ENCODE measurements at regions not wholly inside any gene's neighbourhood (a gene's known extent, or its start where the extent isn't known, plus 50 kb on each side); places are given as distances from the start of the nearest gene placed in this dataset.

DNA sequence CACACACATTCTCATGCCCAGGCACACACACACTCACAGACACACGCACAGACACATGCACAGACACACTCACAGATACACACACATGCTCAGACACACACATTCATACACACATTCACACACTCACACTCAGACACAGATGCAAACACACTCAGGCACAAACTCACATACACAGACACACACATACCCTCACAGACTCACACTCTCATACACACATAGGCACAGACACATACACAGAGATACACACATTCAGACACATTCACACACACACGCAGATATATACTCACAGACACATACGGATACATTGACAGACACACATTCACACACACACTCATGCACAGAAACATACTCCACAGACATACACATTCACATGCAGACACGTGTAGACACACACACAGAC, 89.6 kb downstream of the RBFOX3 start:
- no peak for DNase-seq (ENCODE audit: low read depth)

DNA sequence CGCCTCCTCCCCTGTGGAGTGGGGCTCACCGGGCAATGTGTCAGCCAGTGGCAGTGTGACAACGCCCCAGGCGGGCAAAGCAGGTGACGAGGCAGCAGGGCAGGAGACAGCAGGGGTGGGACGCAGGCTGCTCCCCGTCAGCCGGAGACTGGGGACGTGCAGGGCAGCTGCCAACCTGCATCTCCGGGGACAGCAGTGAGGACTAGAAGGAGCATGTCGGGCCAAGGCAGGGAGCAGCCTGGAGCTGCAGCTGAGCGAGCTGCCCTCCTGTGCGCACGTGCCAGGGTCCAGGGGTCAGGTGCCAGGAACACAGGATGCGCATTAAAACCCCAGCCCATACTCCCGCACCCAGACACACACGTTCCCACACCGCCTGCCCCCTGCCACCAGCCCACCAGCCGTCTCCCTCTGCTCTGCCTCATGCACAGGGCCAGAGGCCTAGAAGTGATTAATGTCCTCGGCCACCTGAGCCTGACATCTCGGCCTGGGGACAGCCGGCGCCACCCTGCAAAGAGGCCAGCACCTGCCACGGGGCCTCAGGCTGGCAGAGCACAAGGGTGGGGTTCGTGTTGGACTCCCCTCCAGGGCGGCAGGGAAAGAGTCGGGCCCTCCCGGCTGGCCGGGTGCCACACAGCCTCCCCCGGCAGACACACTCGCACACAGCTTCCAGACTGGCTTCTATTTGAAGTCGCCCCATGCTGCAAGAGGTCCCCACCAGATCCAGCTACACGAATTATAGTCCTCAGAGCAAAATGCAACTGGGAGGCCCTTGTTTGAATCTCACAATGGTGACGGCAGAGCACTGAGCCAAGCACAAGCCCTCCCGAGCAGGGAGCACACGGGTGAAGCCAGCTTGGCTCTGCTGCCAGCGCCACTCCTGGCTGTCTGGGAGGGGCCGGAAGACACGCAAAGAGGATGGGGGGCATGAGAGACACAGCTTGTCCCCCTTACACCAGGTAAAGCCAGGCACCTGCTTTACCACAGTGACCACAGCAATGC, 90.4 kb downstream of the RBFOX3 start:
- DNase-seq (ENCODE audit: low read depth) = no peak

DNA sequence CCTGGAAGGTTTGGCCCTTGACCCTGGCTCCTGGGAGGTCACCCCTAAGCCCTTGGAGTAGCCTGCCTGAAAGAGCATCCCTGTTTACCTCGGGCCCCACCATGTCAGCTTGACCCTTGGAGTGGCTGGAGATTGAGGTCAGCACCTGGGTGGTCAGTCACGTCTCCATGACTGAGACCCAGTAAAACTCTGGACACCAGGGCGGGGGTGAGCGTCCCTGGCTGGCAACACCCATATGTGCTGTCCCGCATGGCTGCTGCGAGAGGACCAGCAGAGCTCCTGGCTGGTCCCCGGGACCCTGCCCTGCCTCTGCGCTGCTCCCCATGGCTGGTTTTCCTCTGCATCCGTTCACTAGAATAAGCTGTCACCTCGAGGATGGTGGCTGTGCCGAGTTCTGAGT, 91.2 kb downstream of the RBFOX3 start:
- DNase-seq (ENCODE audit: low read depth) = no peak

DNA sequence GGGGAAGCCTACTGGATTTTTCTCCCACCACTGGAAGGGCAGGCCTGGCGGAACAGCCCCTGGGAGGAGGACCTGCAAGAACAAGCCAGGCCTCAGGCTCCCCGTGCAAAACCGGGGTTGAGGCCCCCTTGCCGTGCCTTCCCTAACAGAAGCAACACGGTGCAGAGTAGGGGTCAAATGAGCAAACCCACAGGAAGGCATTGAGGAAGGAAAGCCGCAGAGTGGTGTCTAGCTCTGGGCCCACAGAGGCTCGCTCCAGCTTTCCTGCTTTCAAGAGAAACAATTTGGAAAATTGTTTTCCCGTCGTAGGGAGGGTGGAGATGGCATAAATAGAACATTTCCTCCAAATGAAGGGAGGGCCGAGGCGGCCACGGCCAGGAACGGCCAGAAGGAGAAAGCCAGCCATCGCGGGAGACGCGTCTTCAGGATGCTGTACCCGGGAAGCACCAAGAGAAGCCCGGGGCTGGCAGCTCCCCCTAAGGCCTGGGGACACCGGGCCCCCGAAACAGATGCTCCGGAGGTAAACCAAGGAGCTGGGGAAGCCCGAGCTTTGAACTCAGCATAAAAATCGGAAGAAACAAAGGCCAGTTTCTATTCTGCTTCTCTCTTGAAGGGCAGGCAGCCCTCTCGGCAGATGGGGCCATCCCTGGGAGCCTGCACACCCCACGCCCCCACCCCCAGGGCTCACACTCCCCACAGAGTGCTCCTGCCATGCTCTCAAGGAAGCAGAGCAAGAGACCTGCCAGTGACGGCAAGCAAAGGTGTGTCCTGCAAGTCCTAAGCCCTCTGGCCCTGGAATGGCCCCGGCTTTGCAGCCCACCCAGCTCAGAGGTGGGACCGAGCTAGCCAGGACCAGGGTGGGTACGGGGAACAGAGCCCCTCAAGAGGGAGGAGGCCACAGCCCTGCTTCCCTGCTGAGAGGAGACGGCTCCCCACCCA, 92.0 kb downstream of the RBFOX3 start:
- no peak for DNase-seq (ENCODE audit: low read depth)

DNA sequence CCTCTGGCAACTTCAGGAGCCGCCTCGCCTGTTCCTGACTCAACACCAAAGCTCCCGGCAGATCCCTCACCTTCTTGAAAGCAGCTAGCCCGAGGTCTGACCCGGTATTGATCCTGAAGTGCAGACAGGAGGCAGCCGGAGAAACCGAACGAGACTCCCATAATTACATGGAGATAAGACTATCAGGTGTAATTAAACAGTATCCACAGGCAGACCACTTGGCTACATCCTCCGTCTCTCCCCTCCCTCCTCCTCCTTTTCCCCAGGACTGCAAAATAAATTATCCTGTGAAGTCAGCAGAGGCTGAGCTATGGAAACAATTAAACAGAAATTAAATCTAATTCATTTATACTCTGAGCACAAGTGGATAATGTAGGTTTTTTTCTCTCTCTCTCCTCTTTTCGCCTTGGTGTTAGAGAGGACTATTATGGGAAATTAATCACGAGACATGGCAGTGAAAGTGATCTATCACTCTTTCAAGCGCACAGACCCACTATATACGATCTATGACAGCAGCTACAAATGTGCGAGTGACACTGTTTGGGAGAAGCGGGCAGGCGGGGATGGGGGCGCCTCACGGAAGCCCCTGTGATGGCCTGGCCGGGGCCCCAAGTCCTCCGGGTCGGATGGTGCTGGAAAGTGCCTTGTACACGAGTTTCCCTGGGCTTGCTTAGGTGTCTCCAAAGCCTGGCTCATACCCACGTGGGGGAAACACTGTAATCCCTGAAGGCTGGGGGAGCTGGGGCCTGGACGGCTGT, 92.8 kb downstream of the RBFOX3 start:
- no peak for DNase-seq (ENCODE audit: low read depth)

DNA sequence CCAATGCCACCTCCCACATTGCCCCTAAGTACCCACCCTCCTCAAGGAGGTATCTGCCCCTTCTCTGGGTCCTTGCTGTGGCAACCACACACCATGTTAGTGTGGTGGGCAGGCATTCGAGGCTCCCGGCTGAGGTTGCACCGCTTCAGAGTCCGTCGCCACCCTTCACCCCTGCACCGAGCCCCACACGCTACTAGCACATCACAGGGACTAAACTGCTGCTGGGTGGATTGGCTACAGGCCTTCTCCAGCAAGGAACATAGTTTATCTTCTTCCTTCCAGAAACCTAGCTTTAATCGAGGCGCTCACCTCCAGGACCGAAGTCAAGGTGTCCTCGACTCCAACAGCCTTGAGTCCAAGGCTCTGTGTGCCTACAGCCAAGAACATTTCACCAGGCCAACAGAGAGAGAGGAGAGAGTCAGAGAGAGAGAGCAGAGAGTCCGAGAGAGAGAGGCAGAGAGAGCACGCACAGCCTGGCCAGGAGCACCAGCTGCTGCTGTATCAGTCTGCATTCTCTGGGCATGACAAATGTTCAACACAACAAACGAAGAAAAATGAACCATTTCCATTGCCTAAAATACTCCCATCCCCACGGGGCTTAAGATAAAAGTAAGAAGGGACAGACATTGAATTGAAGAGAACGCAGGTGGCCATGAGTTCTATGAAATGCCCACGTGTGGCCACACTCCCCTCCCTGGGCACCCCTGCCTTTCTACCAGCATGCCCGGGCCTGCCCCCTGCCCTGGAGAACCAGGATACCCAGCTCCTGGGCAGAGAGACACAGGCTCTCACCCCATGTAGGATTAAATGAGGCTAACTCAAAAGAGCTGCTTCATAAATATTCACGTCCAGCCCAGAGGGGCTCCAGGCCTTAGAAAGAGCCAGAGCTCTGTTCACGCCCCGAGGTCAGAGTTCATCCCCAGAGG, 94.9 kb downstream of the RBFOX3 start:
- DNase-seq (ENCODE audit: low read depth) = no peak

DNA sequence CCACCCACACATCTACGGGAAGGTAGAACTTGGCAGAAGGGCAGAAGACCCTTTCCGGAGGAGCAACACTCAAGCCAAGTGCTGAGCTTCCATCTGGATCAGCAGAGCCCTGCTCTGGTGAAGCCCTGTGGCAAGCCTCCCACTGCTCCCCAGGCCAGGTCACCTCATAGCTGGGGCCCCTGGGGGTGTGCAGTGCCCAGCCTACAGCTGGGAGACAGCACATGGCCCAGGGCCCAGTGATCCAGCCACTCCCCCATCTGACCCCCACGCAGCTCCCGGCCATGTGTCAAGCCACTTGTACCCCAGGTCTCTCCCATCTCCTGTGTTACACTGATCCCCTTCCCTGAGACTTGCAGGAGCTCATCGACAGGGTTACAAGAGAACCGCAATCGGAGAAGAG, 95.7 kb downstream of the RBFOX3 start:
- DNase-seq (ENCODE audit: low read depth) = no peak

DNA sequence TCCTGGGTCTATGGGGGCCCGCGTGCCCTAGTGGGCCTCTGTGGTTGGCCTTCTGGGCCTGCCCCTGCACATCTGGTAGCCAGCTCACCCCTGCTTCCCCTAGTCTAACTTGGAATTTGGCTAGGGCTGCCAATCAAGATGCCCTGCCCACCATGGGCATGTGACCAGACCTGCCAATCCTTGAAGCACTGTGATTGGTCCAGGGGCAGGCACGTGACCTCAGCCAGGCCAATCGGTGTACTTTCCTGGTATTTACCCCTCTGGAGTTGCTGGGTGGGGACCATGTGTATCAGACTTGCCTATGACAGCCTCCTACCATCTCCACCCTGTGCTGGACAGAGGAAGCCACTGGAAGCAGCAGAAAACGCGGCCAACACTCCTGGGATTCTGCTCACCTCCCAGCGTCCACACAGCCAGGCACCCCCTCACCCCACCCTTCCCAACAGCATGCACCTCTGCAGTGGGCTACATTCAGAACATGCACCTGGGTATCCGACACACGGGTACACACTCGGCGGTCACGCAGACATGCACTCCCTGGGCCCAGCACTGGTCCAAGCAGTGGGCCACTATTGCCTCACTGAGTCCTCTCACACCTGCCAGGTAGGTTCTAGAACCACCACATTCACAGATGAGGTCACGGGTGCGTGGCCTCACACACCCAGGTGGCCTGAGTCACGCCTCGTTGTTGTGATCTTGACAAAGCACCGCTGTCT, 96.9 kb downstream of the RBFOX3 start:
- no peak for DNase-seq (ENCODE audit: low read depth)

DNA sequence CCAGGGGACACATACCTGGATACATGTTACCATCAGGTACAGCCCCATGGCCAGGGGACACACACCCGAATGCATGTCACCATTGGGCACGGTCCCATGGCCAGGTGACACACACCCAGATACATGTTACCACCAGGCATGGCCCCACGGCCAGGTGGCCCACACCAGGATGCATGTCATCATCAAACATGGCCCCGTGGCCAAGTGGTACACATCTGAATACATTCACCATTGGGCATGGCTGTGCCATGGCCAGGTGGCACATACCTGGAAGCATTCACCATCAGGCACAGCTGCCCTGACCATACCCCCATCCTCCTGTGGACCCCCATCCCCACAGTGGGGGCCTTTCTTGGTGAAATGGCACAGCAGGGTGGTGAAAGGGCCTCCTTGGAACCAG, 97.6 kb downstream of the RBFOX3 start:
- no peak for DNase-seq (ENCODE audit: low read depth)

DNA sequence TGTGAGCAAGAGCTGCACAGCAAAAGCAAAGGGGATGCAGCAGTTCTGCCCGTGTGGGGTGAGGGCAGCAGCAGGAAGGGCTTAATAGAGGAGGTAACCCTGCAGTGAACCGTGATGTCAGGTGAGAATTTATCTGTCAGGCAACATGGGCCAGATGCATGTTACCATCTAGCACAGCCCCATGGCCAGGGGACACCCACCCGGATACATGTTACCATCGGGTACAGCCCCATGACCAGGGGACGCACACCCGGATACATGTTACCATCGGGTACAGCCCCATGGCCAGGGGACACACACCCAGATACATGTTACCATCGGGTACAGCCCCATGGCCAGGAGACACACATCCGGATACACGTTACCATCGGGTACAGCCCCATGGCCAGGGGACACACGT, 99.4 kb downstream of the RBFOX3 start:
- no peak for DNase-seq (ENCODE audit: low read depth)

DNA sequence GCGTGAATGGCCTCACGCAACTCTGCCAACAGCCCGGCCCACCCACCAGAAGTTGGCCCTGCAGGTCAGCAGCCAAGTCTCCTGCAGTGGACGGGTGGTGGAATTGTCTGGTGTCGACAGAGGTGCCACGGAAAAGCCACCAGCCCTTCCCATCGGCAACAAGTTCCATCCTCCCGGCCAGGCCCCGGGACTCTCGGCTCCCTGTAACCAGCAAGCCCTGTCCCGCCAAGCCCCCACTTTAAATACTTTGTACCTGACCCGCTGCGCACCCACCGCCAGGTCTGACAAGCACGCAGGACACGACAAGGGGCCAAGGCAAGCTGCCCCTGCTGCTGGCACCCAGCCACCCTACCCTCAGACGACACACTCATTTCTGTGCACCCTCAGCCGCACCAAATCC, 100.8 kb downstream of the RBFOX3 start:
- no peak for DNase-seq (ENCODE audit: low read depth)

DNA sequence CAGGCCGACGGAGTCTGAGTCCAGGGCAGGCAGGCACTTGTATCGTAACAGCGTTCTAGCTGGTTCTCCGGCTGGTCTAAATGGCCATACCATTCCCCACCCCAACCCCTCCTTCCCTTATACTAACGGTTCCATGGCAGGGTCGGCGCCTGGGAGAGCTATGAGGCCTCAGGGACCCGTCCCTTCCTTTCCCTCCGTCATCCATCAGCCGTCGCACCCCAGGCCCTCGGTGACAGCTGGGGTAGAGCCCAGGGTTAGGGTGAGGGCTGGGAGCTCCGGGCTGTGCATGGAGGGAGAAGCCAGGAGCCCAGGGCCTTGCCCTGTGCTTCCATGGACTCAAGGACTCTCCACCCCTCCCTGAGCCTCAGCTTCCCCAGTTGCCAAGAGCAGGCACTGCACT, 101.4 kb downstream of the RBFOX3 start:
- no peak for DNase-seq (ENCODE audit: low read depth)

DNA sequence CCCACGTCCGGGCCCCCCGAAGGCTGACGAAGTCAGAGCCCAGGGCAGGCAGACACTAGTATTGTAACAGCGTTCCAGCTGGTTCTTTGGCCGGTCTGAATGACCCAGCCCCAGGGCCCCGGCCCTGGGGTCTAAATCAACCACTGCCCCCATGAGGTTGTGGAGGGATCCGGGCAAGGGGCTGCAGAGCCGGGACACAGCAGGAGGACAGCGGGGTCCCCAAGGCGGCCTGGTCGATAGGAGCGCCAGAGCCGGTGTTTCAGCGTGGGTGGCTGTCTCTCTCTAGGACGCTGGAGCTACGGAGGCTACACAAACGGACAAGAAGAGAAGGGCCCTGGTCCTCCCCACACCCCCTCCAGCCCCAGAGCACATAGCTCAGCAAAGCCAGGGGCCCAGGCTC, 101.8 kb downstream of the RBFOX3 start:
- DNase-seq (ENCODE audit: low read depth) = no peak

DNA sequence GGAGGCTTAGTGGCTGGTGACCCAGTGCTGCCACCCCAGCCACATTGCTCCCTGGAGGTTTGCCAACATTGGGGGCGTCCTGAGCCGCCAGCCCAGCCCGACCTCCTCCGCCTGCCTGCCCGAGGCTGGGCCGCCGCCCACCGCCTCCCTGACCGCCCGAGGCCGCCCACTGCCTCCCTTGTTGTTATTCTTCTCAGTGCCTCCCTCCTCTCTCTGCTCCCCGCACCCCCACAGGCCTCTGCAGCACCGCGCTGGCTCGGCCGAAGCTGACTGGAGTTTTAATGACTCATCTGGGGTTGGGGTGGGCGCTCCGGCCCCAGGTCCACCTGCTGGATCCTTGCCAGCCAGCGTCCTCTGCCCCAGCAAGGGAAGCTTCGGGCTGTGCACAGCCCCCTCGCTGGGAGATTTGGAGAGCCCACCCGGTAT, 102.5 kb downstream of the RBFOX3 start:
- no peak for DNase-seq (ENCODE audit: low read depth)

DNA sequence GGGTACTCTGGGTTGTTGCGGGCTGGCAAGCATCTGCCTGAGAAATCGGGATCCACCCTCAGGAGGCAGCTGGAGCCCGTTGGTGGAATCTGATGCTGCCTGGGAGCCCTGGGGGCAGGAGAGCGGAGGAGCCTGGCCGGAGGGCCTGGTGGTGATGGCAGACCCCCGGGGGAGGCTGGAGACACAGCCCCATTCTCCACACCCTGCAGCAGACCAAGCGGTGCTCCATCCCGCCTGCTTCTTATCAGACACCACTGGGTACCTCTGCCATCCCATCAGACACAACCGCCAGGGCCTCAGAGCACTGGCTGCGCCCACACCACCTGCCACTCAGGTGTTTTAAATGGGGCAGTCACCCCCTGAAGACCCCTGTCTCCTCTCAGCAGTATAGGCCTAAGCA, 103.9 kb downstream of the RBFOX3 start:
- DNase-seq (ENCODE audit: low read depth) = no peak

DNA sequence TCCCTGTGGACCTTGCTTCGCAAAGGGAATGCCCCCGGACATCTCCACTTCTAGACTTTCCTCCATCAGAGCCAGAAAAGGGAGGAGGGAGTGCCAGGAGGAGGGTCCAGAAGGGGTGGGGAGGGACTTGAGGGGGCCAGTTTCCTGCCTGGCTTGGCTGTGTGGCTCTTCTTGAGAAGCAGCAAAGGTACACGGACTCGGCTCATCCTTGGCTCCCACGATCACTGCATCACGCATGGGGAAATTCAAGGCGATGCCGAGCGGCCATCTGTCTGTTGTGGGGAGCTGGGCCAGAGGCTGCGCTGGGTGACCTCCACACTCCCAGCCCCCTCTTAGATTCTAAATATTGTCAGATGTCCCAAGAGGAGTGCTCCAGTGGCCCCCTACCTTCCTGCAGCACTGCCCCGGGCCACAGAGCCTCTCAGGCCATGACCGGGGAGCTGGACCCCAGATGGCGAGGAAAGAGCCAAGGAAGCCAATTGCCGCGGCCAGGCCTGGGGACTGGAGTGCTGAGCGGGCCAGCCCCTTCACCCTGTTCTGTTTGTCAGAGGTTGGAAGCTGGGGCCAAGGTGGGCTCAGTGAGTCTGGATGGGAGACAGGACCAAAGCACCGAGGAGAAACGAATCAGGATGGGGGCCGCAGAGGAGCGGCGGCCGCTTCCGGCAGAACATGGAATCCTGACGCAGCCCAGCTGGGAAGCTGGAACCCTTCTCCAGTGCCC, 104.5 kb downstream of the RBFOX3 start:
- no peak for DNase-seq (ENCODE audit: low read depth)

DNA sequence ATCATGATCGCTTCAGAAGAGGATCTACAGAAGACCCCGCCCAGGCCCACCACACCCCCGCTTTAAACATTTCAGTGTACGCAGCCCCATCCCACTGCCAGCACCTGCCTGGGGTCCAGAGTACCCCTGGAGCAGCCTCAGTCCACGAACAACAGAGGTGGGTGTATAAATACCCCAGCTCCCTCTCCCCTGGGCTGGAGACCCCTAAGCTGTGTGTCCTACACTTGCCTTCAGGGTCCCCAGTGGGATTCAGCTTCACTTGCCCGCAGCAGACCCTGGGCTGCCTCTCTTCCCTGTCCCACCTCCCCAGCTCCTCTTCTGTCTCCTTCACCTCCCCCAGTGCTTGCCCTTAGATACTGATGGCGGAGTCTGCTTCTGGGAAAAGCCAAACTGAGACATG, 105.7 kb downstream of the RBFOX3 start:
- DNase-seq (ENCODE audit: low read depth) = no peak

DNA sequence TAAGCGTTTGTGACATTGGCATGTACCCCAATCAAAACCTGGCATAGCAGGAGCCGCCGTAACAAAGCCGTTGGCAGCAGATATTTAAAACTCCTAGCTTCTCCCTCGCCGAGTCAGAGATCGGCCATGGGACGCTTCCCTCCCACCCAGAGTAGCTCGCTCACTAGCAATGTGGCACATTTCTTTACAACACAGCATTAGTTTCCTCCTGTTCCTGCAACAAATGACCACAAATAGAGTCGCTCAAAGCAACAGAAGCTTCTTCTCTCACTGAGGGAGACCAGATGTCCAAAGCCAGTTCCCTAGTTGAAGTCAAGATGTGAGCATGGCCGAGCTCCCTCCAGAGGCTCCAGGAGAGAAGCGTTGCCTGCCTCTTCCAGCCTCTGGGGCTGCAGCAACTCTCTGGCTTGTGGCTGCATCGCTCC, 106.7 kb downstream of the RBFOX3 start:
- no peak for DNase-seq (ENCODE audit: low read depth)

DNA sequence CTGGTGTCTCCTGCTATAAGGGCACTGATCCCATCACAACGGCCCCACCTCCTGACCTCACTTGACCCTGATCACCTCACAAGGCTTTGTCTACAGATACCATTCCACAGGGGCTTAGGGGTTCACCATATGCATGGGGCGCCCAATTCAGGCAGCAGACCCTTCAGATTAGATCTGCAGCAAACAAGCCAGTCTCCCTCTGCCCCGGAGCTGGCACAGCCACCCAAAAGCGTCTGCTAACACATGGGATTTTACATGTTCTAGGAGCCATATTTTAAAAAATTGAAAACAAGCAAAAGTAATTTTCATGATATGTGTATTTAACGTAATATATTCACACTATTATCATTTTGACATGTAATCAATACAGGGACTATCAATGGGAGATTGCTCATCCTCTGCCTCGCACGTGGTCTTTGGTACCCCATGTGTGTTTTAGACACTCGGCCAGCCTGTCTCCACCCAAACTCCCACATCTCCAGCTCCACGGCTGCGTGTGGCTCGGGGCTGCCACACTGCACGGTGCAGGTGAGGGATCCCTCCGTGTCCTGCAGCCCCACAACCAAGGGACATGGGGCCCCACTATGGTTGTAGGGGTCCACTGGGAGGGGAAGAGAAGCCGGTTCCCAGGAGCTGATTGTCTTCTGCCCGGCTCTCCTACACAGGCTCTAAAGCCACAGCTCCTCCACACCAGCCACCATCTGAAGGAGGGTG, 107.6 kb downstream of the RBFOX3 start:
- no peak for DNase-seq (ENCODE audit: low read depth)
